IMR-90 (cell line): ENCODE measurements at regions not wholly inside any gene's neighbourhood (a gene's known extent, or its start where the extent isn't known, plus 50 kb on each side); places are given as distances from the start of the nearest gene placed in this dataset.

ENCODE experiments used
- ATAC-seq: fragments of 200-7000 bp; cut with Tn5 transposase; 2 replicates; pipeline ENCODE4 v1.9.1; 2020; ENCODE audit warnings: low read depth, mild to moderate bottlenecking, moderate library complexity
- BruUV-seq: library from RNA; stranded (reverse); fragments of 400-500 nt; replicated peaks from 2 replicates; lab custom pipeline; 2021; lab: Mats Ljungman, UMichigan
- CTCF ChIA-PET: fragments of 300-600 bp; formaldehyde crosslinking; extraction: SDS; loops from one replicate; lab custom pipeline; 2021; ENCODE audit warnings: antibody characterized with exemption; lab: Yijun Ruan, JAX
- POLR2A ChIA-PET: fragments of 300-600 bp; sonication (Branson Sonifier 250); formaldehyde crosslinking; loops from one replicate; lab custom pipeline; 2022; ENCODE audit warnings: antibody characterized with exemption; ENCODE audit not compliant: unreplicated experiment; lab: Charles Lee
- DNase-seq: peaks from one replicate; pipeline ENCODE4 v3.0.0; 2013
- H2AFZ ChIP-seq: replicated peaks from 2 replicates; pipeline ENCODE3; 2013; ENCODE audit warnings: low read length, mild to moderate bottlenecking; ENCODE audit not compliant: poor library complexity
- H2AK5ac ChIP-seq: 2 replicates; pipeline ENCODE4 v1.6.1; 2013; ENCODE audit warnings: low read depth, low read length, inconsistent platforms
- H2AK9ac ChIP-seq: replicated peaks from 2 replicates; pipeline ENCODE3; 2013; ENCODE audit warnings: mild to moderate bottlenecking, low read depth, low read length, moderate library complexity; ENCODE audit not compliant: poor library complexity
- H2BK120ac ChIP-seq: 2 replicates; pipeline ENCODE4 v1.6.1; 2013; ENCODE audit warnings: low read depth, low read length, inconsistent platforms
- H2BK15ac ChIP-seq: 3 replicates; pipeline ENCODE4 v1.6.1; 2013; ENCODE audit warnings: low read depth, low read length, inconsistent platforms
- H2BK20ac ChIP-seq: 2 replicates; pipeline ENCODE4 v1.6.1; 2013; ENCODE audit warnings: low read depth, mild to moderate bottlenecking, inconsistent platforms, low read length, moderate library complexity
- H2BK5ac ChIP-seq: 2 replicates; pipeline ENCODE4 v1.6.1; 2013; ENCODE audit warnings: mild to moderate bottlenecking, low read depth, low read length, inconsistent platforms; ENCODE audit not compliant: poor library complexity, severe bottlenecking
- H3K14ac ChIP-seq: replicated peaks from 2 replicates; pipeline ENCODE4 v1.6.1; 2013; ENCODE audit warnings: low read depth, low read length, inconsistent platforms
- H3K18ac ChIP-seq: 2 replicates; pipeline ENCODE4 v1.6.1; 2013; ENCODE audit warnings: low read depth, low read length, control low read depth
- H3K23ac ChIP-seq: 2 replicates; pipeline ENCODE4 v1.6.1; 2013; ENCODE audit warnings: low read depth, low read length, inconsistent platforms
- H3K27ac ChIP-seq: 2 replicates; pipeline ENCODE4 v1.5.1; 2013; ENCODE audit warnings: mild to moderate bottlenecking, control low read depth, low read length; ENCODE audit not compliant: insufficient read depth
- H3K27me3 ChIP-seq: 2 replicates; pipeline ENCODE4 v1.6.1; 2013; ENCODE audit warnings: low read length; ENCODE audit not compliant: control insufficient read depth, insufficient read depth
- H3K36me3 ChIP-seq: 2 replicates; pipeline ENCODE4 v1.6.1; 2013; ENCODE audit warnings: low read length, mixed read lengths; ENCODE audit not compliant: control insufficient read depth, insufficient read depth
- H3K4ac ChIP-seq: 2 replicates; pipeline ENCODE4 v1.6.1; 2013; ENCODE audit warnings: low read depth, low read length, inconsistent platforms
- H3K4me1 ChIP-seq: 2 replicates; pipeline ENCODE4 v1.6.1; 2013; ENCODE audit warnings: low read length, mixed read lengths; ENCODE audit not compliant: control insufficient read depth, insufficient read depth
- H3K4me2 ChIP-seq: 2 replicates; pipeline ENCODE4 v1.6.1; 2013; ENCODE audit warnings: low read depth, mild to moderate bottlenecking, control low read depth, low read length, moderate library complexity
- H3K4me3 ChIP-seq: 2 replicates; pipeline ENCODE4 v1.5.1; 2013; ENCODE audit warnings: low read depth, mild to moderate bottlenecking, control low read depth, low read length, moderate library complexity; ENCODE audit not compliant: insufficient read depth
- H3K56ac ChIP-seq: 2 replicates; pipeline ENCODE4 v1.6.1; 2013; ENCODE audit warnings: low read length, inconsistent platforms; ENCODE audit not compliant: insufficient read depth; ENCODE audit errors: extremely low read depth
- H3K79me1 ChIP-seq, 2 experiments: 2 replicates each; pipeline ENCODE4 v1.6.1; 2013; ENCODE audit warnings: low read length in 2 of 2, inconsistent platforms in 1 of 2, low read depth in 1 of 2
- H3K9ac ChIP-seq: 2 replicates; pipeline ENCODE4 v1.6.1; 2013; ENCODE audit warnings: low read depth, low read length, control low read depth
- H3K9me1 ChIP-seq: 2 replicates; pipeline ENCODE4 v1.6.1; 2013; ENCODE audit warnings: low read length, inconsistent platforms; ENCODE audit not compliant: insufficient read depth
- H3K9me3 ChIP-seq: 2 replicates; pipeline ENCODE4 v1.6.1; 2013; ENCODE audit warnings: low read length; ENCODE audit not compliant: control insufficient read depth, insufficient read depth
- H4K20me1 ChIP-seq: 2 replicates; pipeline ENCODE4 v1.6.1; 2013; ENCODE audit warnings: low read length, inconsistent platforms; ENCODE audit not compliant: insufficient read depth
- H4K5ac ChIP-seq: 2 replicates; pipeline ENCODE4 v1.6.1; 2013; ENCODE audit warnings: mild to moderate bottlenecking, low read depth, low read length, control low read depth
- H4K8ac ChIP-seq, 2 experiments: 2 replicates each; pipeline ENCODE4 v1.6.1; 2013; ENCODE audit warnings: low read depth in 2 of 2, low read length in 2 of 2, control low read depth in 1 of 2, inconsistent platforms in 1 of 2
- H4K91ac ChIP-seq: 2 replicates; pipeline ENCODE4 v1.6.1; 2013; ENCODE audit warnings: low read depth, low read length, inconsistent platforms; ENCODE audit not compliant: insufficient read depth
- BHLHE40 ChIP-seq: fragments of 150-350 bp; IDR thresholded peaks from 2 replicates; pipeline ENCODE4 v1.6.1; 2016; ENCODE audit warnings: mild to moderate bottlenecking, low read depth, low read length
- CHD1 ChIP-seq: IDR thresholded peaks from 2 replicates; pipeline ENCODE4 v1.6.1; 2012; ENCODE audit warnings: low read depth, low read length, improper control_type of control experiment
- ELK1 ChIP-seq: fragments of 150-350 bp; IDR thresholded peaks from 2 replicates; pipeline ENCODE4 v1.6.1; 2016; ENCODE audit warnings: low read depth, mild to moderate bottlenecking, low read length, moderate library complexity, borderline replicate concordance
- MAFK ChIP-seq: IDR thresholded peaks from 2 replicates; pipeline ENCODE4 v1.6.1; 2012; ENCODE audit warnings: low read depth, low read length, improper control_type of control experiment
- NFE2L2 ChIP-seq: fragments of 150-350 bp; IDR thresholded peaks from 2 replicates; pipeline ENCODE4 v1.6.1; 2016; ENCODE audit warnings: low read depth, mild to moderate bottlenecking, low read length
- POLR2A ChIP-seq: IDR thresholded peaks from 2 replicates; pipeline ENCODE4 v1.6.1; 2012; ENCODE audit warnings: mild to moderate bottlenecking, low read depth, low read length
- RFX5 ChIP-seq: IDR thresholded peaks from 2 replicates; pipeline ENCODE4 v1.8.0; 2012; ENCODE audit warnings: low read depth, mild to moderate bottlenecking, low read length, moderate library complexity
- SMC3 ChIP-seq: fragments of 150-350 bp; IDR thresholded peaks from 2 replicates; pipeline ENCODE4 v1.6.1; 2016; ENCODE audit warnings: low read depth, mild to moderate bottlenecking, antibody characterized with exemption, low read length, moderate library complexity
- dilution Hi-C: fragments of 300-500 bp; cut with HindIII; formaldehyde crosslinking; loops from one replicate; pipeline ENCODE4 v1.14.3; 2018; ENCODE audit warnings: low sequenced_read_pairs; ENCODE audit not compliant: unreplicated experiment
- in situ Hi-C: fragments of 300-500 bp; cut with MboI; formaldehyde crosslinking; loops from 3 replicates; pipeline ENCODE4 v1.14.3; 2019; ENCODE audit warnings: low sequenced_read_pairs, inconsistent platforms, mixed read lengths
- intact Hi-C: fragments of 100-400 bp; cut with micrococcal nuclease; formaldehyde crosslinking; loops from 2 replicates; pipeline ENCODE4 v1.10.0; 2022

- ChIA-PET POLR2A (no interaction called here), CTCF (no interaction called here)
- H2AK5ac ChIP-seq: no peak overlapping the region
- no peaks in the 10 kb centered on the region for H4K20me1 ChIP-seq
- H3K9me3 ChIP-seq: no peaks in the 10 kb centered on the region
- H3K4me2 ChIP-seq: no peak overlapping the region
- no peaks in the 10 kb centered on the region for H3K27me3 ChIP-seq
- DNase-seq (no peak), ATAC-seq (no peak)
- no peak overlapping the region for H3K4me3 ChIP-seq
- H2BK5ac ChIP-seq: no peak overlapping the region
- BruUV-seq: no TSS peak
- no peaks in the 10 kb centered on the region for H3K79me1 ChIP-seq
- no peak overlapping the region for H2AK9ac ChIP-seq
- no peak overlapping the region for H3K18ac ChIP-seq
- no peak overlapping the region for H3K14ac ChIP-seq
- TF ChIP-seq BHLHE40: no peak
- TF ChIP-seq ELK1: no peak
- TF ChIP-seq RFX5: no peak
- TF ChIP-seq SMC3: no peak
- TF ChIP-seq CHD1: no peak
- TF ChIP-seq NFE2L2: no peak
- TF ChIP-seq POLR2A: no peak
- TF ChIP-seq MAFK: no peak
- intact Hi-C loops: no loop called here
- no peak overlapping the region for H2BK120ac ChIP-seq
- dilution Hi-C loops: no loop called here
- H3K56ac ChIP-seq: no peak overlapping the region
- no peak overlapping the region for H2BK20ac ChIP-seq
- H2BK15ac ChIP-seq: no peak overlapping the region
- no peaks in the 10 kb centered on the region for H3K4me1 ChIP-seq
- no peak overlapping the region for H3K23ac ChIP-seq
- in situ Hi-C loops: no loop called here
- H3K9me1 ChIP-seq: no peaks in the 10 kb centered on the region
- H2AFZ ChIP-seq: no peak overlapping the region
- H3K4ac ChIP-seq: no peak overlapping the region
- no peak overlapping the region for H4K5ac ChIP-seq
- no peak overlapping the region for H3K27ac ChIP-seq
- H3K9ac ChIP-seq: no peak overlapping the region
- no peaks in the 10 kb centered on the region for H3K36me3 ChIP-seq
- no peak overlapping the region for H4K8ac ChIP-seq
- no peak overlapping the region for H4K91ac ChIP-seq
Measured at GRCh38 chr2:138137949-138138348, 173.7 kb downstream of the HNMT start.
